Activated naive CD4-positive, alpha-beta T cell treated with anti-CD3 and anti-CD28 coated beads, Interleukin-2, amount 10 ng/mL, durations not matched to agents 7 days and 5 days (primary cell): ENCODE measurements at regions not wholly inside any gene's neighbourhood (a gene's known extent, or its start where the extent isn't known, plus 50 kb on each side); places are given as distances from the start of the nearest gene placed in this dataset.

Experiments used
- CTCF ChIA-PET: fragments of 350-600 bp; sonication (Branson Sonifier 250); formaldehyde crosslinking; loops from one replicate; lab custom pipeline; 2021; ENCODE audit warnings: antibody characterized with exemption; lab: Charles Lee
- DNase-seq: peaks from one replicate; pipeline ENCODE4 v3.0.0-alpha.2; 2020
- H3K27ac Mint-ChIP-seq: one replicate; pipeline ENCODE4 v1.8.0; 2021; ENCODE audit warnings: mild to moderate bottlenecking, moderate library complexity, mixed read lengths
- H3K27me3 Mint-ChIP-seq: one replicate; pipeline ENCODE4 v1.8.0; 2021; ENCODE audit warnings: mild to moderate bottlenecking, mixed read lengths
- H3K36me3 Mint-ChIP-seq: one replicate; pipeline ENCODE4 v1.8.0; 2021; ENCODE audit warnings: mixed read lengths
- H3K4me1 Mint-ChIP-seq: one replicate; pipeline ENCODE4 v1.8.0; 2021; ENCODE audit warnings: mixed read lengths
- H3K4me3 Mint-ChIP-seq: one replicate; pipeline ENCODE4 v1.8.0; 2021; ENCODE audit warnings: mild to moderate bottlenecking, moderate library complexity, mixed read lengths
- H3K9me3 Mint-ChIP-seq: one replicate; pipeline ENCODE4 v1.8.0; 2021; ENCODE audit warnings: mixed read lengths

DNA sequence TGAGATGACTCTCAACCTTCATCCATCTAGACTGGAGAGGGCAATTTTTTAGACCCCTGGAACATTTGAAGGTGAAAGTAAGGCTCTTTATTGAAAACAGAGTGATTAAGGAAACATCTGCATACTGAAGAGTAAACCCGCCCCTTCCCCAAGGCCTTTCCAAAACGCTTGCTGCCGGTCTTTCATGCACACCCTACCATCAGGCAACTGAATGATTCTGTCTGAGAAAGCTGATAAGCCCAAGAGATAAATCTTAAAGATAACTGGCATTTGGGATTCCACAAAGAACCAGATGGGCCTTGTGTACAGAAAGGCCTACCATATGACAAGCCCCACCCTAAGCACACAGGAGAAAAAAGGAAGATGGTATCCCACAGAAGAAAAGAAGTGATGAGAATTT lies 54.4 kb upstream of the PIK3R1 start:
- CTCF ChIA-PET = no interaction called here
- no peaks in the 10 kb centered on the region for H3K27me3 Mint-ChIP-seq
- no peaks in the 10 kb centered on the region for H3K4me1 Mint-ChIP-seq
- H3K9me3 Mint-ChIP-seq = no peaks in the 10 kb centered on the region
- no peak for DNase-seq
- H3K4me3 Mint-ChIP-seq = no peak overlapping the region
- no peak overlapping the region for H3K27ac Mint-ChIP-seq
- H3K36me3 Mint-ChIP-seq = no peaks in the 10 kb centered on the region

DNA sequence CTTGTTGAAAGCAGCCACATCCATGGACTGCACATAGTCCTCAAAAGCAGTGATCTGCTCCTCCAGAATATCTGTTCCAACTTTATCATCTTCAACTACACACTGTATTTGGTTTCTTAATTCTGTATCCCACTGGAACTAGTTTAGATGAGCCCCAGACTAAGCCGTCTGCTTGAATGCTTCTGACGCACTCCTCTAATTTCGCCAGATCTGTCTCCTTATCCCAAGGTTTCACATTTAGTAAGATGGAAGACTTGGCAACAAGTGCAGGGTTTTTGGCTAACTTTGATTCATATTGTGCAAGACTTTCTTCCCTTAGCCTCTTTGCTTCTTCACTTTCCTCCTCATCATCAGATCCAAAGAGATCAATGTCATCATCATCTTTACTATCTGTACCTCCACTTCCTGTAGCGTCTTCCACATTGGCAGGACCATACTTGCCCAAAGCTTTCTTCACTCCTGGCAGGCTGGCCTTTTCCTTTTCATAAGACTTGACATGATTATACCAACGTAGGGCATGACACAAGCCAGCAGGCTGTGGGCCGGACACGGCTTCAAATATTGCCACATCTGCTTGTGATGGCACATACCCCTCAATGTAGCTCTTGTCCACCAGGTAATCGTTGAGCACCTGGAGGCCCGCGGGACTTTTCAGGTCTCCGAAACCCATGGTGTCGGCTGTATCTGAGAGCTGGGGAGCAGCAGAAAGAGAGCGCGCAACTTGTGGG lies 56.2 kb upstream of the PIK3R1 start:
- Mint-ChIP-seq H3K9me3 (no peaks in the 10 kb centered on the region), H3K36me3 (no peaks in the 10 kb centered on the region), H3K27ac (no peak overlapping the region), H3K4me3 (no peak overlapping the region), H3K4me1 (no peaks in the 10 kb centered on the region), H3K27me3 (no peaks in the 10 kb centered on the region)
- DNase-seq = no peak
- CTCF ChIA-PET = no interaction called here

DNA sequence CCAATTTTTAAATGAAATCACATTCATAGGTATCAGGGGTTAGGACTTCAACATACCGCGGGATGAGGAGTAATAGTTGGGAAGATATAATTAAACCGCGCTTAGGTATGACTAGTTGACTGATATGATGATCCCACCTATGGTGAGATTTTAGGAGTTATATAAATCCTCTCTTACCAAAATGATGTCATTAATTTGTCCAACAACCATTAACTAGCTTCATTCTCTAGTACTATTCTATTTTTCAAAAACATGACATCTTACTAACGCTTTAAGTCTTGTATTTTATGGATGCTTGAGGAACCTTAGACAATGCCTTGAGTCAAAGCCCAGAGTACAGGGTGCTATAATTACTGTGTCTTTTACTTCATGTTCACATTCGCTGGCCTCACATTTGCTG lies 59.6 kb upstream of the PIK3R1 start:
- H3K27me3 Mint-ChIP-seq = no peaks in the 10 kb centered on the region
- H3K4me1 Mint-ChIP-seq = no peaks in the 10 kb centered on the region
- no peaks in the 10 kb centered on the region for H3K9me3 Mint-ChIP-seq
- no peaks in the 10 kb centered on the region for H3K36me3 Mint-ChIP-seq
- no peak overlapping the region for H3K27ac Mint-ChIP-seq
- CTCF ChIA-PET = no interaction called here
- no peak overlapping the region for H3K4me3 Mint-ChIP-seq
- no peak for DNase-seq

DNA sequence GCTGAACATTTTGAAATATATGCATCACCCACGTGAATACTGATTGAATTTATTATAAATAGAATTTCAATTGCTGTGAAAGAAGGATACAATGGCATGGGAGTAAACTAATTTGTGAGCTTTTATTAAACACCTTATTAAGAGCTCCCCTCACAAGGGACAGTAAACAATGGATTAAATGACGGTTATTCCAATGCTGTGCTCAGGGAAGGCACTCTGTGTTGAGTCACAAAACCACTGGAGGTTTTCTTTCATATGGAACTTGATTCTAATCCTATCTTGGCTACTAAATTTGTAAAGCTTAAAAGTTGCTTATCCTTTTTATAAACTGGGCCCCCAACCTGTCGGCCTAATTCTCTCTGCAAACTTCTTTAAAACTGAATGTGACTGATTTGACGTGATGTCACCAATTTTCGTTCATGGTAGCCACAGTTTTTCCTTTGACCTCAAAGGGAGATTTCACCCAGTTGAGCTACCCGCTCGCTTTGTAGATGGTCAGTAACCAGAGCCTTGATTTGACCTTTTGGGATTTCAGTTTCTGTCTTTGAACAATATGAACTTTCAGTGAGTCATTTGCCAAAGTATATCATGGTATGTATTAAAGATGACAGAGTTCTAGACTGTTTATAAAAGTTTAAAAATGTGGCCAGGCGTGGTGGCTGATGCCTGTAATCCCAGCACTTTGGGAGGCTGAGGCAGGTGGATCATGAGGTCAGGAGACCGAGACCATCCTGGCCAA lies 61.3 kb upstream of the PIK3R1 start:
- Mint-ChIP-seq H3K27me3 (no peaks in the 10 kb centered on the region), H3K9me3 (no peaks in the 10 kb centered on the region), H3K27ac (no peak overlapping the region), H3K4me1 (no peaks in the 10 kb centered on the region), H3K36me3 (no peaks in the 10 kb centered on the region), H3K4me3 (no peak overlapping the region)
- CTCF ChIA-PET = interaction anchor here (0.7 kb wide), 1 partner anchor 785 kb away, joined by 4 read pairs; no protein-coding TSS in a partner anchor
- DNase-seq = no peak

DNA sequence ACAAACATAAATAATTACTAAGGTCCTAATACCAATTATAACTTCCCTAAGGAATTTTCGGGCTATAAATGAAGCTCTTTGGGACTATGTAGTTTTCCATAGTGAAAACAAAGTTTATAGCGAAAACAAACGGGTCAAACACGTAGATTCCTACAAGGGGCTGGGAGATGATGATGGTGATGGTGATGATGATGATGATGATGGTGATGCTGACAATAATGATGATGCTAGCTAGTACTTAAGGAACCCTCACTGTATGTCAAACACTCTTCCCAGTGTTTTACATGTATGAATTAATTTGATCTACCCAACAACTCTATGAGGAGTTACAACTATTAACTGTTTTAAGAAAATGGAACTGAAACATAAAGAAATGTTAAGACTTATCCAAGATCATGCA lies 63.7 kb upstream of the PIK3R1 start:
- Mint-ChIP-seq H3K36me3 (no peaks in the 10 kb centered on the region), H3K27me3 (no peaks in the 10 kb centered on the region), H3K9me3 (no peaks in the 10 kb centered on the region), H3K4me3 (no peak overlapping the region), H3K4me1 (no peaks in the 10 kb centered on the region), H3K27ac (no peak overlapping the region)
- DNase-seq = no peak
- CTCF ChIA-PET = no interaction called here

DNA sequence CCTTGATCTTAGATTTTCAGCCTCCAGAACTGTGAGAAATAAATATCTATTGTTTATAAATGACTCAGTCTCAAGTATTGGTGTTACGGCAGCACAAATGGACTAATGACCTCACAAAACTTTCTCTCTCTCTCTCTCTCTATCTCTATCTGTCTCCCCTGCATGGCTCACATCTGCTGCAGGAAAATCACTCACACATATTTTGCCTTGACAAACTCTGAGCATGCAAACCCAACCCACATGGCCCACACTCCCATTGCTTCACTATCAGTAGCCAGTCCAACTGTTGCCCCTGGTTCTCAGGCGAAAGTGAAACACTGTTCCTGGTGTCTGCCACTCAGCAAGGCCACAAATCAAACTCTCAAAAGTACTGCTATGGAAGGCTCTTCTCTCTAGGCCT lies 66.4 kb upstream of the PIK3R1 start:
- H3K4me1 Mint-ChIP-seq = no peaks in the 10 kb centered on the region
- no peaks in the 10 kb centered on the region for H3K36me3 Mint-ChIP-seq
- no peak overlapping the region for H3K4me3 Mint-ChIP-seq
- no peaks in the 10 kb centered on the region for H3K27me3 Mint-ChIP-seq
- no peaks in the 10 kb centered on the region for H3K9me3 Mint-ChIP-seq
- H3K27ac Mint-ChIP-seq = no peak overlapping the region
- no peak for DNase-seq
- CTCF ChIA-PET = no interaction called here

DNA sequence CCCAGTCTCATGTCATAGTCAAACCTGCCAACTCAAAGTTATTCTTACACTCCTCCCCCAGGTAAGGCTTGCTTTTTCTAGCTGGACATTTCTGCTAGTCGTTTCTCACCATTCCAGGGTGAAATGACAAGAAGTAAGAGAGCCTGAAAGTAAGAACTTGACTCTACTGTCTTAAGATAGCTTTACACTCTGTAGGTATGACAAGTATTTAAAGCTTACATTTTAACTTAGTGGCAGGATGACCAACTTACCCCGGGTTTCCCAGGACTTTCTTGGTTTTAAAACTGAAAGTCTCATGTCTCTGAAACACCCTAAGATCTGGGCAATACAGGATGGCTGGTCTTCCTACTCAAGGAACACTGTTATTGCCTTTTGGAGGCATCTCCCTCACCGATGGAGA lies 67.5 kb upstream of the PIK3R1 start:
- CTCF ChIA-PET = no interaction called here
- Mint-ChIP-seq H3K4me1 (no peaks in the 10 kb centered on the region), H3K4me3 (no peak overlapping the region), H3K36me3 (no peaks in the 10 kb centered on the region), H3K27me3 (no peaks in the 10 kb centered on the region), H3K9me3 (no peaks in the 10 kb centered on the region), H3K27ac (no peak overlapping the region)
- no peak for DNase-seq

DNA sequence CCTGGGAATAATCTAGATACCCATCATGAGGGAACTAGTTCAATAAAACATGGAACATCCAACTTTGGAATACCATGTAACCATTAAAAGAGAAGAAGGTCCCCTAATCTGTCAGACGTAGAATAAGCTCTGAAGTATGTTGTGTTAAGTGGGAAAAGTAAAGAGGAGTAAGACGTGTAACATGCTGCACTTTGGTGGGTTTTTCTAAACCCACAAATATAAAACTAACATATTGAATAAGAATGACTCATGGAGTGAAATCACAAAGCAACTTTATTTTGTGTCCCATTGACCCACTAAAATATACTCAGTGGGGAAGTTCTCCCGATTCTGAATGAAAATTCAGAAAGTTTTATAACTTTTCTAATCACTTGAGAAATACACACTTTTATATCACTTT lies 67.9 kb upstream of the PIK3R1 start:
- H3K27me3 Mint-ChIP-seq = no peaks in the 10 kb centered on the region
- H3K4me3 Mint-ChIP-seq = no peak overlapping the region

DNA sequence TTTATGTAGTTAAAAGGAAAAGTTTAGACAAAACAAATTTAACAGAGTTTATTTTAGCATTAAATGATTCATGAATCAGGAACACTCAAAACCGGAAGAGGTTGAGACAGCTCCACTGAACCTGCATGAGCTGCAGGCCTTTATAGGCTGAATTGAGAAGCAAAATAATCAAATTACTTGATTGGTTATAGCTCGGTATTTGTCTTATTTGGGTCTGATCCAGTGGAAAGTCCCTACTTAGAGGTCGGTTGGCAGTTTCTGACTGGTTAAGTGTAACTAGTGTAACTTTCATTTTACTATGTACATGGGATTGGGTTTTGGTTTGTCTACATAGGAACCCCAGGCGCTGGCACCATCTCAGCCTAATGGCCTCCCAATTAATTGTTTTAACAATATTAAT lies 74.1 kb upstream of the PIK3R1 start:
- no peak for DNase-seq
- Mint-ChIP-seq H3K9me3 (no peaks in the 10 kb centered on the region), H3K27me3 (peaks cover 8% of the 10 kb centered on the region), H3K36me3 (no peaks in the 10 kb centered on the region), H3K4me1 (no peaks in the 10 kb centered on the region), H3K4me3 (no peak overlapping the region), H3K27ac (no peak overlapping the region)
- CTCF ChIA-PET = no interaction called here

More for the DNA sequence above, 67.9 kb upstream of the PIK3R1 start:
- Mint-ChIP-seq H3K27ac (no peak overlapping the region), H3K9me3 (no peaks in the 10 kb centered on the region), H3K36me3 (no peaks in the 10 kb centered on the region), H3K4me1 (no peaks in the 10 kb centered on the region)
- no peak for DNase-seq
- CTCF ChIA-PET = no interaction called here

DNA sequence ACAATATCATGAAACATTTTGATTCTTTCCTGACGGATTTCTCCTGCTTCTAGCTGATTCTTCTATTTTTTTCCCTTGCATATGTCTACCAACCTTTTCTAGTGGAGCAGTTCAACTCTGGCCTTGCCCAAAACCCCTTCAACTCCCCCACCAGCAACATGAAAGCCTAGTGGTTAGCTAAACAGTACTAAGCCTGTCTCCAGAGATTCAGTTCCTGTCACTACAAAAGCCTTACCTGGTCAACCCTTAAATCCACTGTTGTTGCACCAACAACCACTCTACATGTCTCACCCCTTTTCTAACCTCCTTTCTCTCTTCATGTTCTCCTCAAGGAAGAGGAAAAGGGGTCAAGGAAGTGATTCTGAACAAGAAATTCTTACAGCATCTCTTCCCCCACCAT lies 74.8 kb upstream of the PIK3R1 start:
- no peaks in the 10 kb centered on the region for H3K4me1 Mint-ChIP-seq
- H3K27me3 Mint-ChIP-seq = peaks cover 8% of the 10 kb centered on the region
- DNase-seq = no peak
- H3K27ac Mint-ChIP-seq = no peak overlapping the region
- CTCF ChIA-PET = no interaction called here
- H3K36me3 Mint-ChIP-seq = no peaks in the 10 kb centered on the region
- no peaks in the 10 kb centered on the region for H3K9me3 Mint-ChIP-seq
- no peak overlapping the region for H3K4me3 Mint-ChIP-seq

DNA sequence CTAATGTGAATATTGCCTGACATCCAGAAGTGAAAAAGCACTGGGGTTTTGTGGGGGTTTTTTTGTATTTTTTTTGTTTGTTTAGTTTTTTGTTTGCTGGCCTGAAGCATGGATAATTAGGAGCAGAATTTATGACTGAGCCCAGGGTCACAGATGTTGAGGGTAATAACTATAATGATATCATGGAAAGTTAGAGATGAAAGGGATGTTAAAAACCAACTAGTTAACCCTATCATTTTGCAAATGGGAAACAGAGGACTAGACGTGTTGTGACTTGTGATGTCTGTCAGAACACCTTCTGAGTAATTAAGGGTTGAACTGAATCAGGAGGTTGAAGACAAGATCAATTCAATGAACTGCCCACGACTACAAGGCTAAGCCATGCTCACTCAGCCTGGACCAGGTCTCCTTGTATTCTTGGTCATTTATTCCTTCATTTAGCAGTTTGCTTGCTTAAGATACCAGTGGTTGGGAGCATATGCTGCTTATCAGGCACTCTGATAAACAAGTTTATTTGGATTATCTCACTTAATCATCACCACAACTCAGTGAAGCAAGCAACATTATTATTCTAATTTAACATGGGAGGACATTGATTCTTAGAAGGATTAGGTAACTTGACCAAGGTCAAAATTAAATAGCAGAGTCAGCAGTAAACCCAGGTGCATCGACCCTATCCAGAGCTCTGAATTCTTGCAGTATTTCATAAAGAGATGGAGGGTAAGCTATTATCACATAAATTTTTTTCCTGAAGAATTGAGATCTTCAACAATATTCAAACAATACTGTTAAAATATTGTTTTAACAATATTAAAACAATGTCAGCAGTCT lies 75.7 kb upstream of the PIK3R1 start:
- no peak for DNase-seq
- no peaks in the 10 kb centered on the region for H3K4me1 Mint-ChIP-seq
- CTCF ChIA-PET = no interaction called here
- H3K36me3 Mint-ChIP-seq = no peaks in the 10 kb centered on the region
- no peak overlapping the region for H3K4me3 Mint-ChIP-seq
- peaks cover 8% of the 10 kb centered on the region for H3K27me3 Mint-ChIP-seq
- no peaks in the 10 kb centered on the region for H3K9me3 Mint-ChIP-seq
- no peak overlapping the region for H3K27ac Mint-ChIP-seq

DNA sequence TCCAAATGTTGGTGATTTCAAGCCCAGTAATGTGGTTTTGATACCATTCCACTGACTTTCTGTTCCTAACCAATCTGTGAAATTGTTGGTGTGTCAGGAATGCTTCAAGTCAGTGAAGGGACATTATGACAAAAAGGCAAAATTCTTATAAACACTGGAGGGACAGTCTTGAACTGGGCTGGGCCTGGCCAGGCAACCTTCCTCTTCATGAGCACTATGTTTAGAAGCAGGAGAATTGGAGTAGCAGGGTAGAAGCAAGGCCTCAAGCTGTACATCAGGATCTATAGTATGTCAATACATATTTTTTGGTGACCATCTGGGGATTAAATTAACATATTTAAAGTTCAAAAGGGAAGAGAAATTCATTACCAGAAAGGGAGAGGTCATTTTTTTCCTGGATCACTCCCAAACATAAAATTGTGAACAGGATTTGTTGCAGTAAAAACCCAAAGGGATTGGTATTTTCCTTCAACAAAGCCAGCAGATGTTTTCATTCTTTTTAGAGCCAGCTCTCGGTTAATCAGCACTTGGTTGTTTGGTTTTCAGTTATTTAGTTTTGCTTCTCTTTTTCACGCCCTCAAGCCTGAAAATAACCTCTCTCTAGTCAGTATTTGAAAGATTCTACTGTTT lies 77.9 kb upstream of the PIK3R1 start:
- Mint-ChIP-seq H3K27me3 (peaks cover 8% of the 10 kb centered on the region), H3K4me1 (no peaks in the 10 kb centered on the region), H3K9me3 (no peaks in the 10 kb centered on the region), H3K4me3 (no peak overlapping the region), H3K36me3 (no peaks in the 10 kb centered on the region), H3K27ac (no peak overlapping the region)
- no peak for DNase-seq
- CTCF ChIA-PET = interaction anchor here (0.7 kb wide), 1 partner anchor 38 kb away, joined by 3 read pairs; no protein-coding TSS in a partner anchor

DNA sequence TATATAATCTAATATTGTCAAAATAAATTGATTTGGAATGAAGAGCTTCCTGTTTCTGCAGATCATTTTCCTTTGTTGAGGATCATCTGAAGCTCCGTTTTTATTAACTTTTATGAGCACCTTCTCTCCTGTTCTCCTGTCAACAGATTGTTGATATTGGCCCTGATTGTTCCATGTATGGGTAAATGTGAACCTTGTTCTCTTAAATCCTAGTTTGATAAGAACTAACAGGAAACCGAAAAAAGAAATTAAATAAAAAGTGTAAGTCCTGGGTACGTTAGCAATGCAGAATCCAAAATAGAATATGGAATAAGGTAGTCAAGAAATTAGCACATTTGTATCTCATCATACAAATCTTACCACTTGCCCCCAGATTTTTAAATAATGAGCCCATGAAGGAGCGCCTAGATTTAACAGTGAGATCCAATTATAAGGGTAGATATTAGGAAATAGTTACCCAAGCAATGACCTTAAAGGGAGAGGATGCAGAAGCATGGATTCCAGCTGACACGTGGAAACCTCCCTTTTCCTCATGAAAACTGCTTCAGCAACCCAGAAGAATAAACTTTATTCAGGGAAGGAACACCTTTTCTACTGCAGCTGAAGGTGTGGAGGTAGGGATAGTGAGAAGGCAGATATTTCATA lies 80.8 kb upstream of the PIK3R1 start:
- H3K4me1 Mint-ChIP-seq = no peaks in the 10 kb centered on the region
- CTCF ChIA-PET = no interaction called here
- no peak overlapping the region for H3K27ac Mint-ChIP-seq
- peaks cover 7% of the 10 kb centered on the region for H3K27me3 Mint-ChIP-seq
- no peaks in the 10 kb centered on the region for H3K36me3 Mint-ChIP-seq
- H3K9me3 Mint-ChIP-seq = no peaks in the 10 kb centered on the region
- no peak for DNase-seq
- H3K4me3 Mint-ChIP-seq = no peak overlapping the region
